OCI-LY7 (cell line): ENCODE measurements at regions not wholly inside any gene's neighbourhood (a gene's known extent, or its start where the extent isn't known, plus 50 kb on each side); places are given as distances from the start of the nearest gene placed in this dataset.

Source experiments
- BruUV-seq: library from RNA; stranded (reverse); fragments of 400-500 nt; replicated peaks from 2 replicates; lab custom pipeline; 2021; lab: Mats Ljungman, UMichigan
- CTCF ChIA-PET: fragments of 300-600 bp; sonication (Branson Sonifier 250); formaldehyde crosslinking; loops from one replicate; lab custom pipeline; 2022; ENCODE audit warnings: antibody characterized with exemption; ENCODE audit not compliant: unreplicated experiment; lab: Charles Lee
- POLR2A ChIA-PET: fragments of 300-600 bp; sonication (Branson Sonifier 250); formaldehyde crosslinking; loops from one replicate; lab custom pipeline; 2022; ENCODE audit warnings: antibody characterized with exemption; lab: Charles Lee
- DNase-seq: peaks from one replicate; pipeline ENCODE4 v3.0.0-alpha.2; 2015; ENCODE audit warnings: low spot score
- H2AFZ ChIP-seq: fragments of 200-600 bp; sonication (generic), shearing (Covaris generic); 2 replicates; pipeline ENCODE4 v1.6.1; 2014; ENCODE audit warnings: mild to moderate bottlenecking, antibody characterized with exemption, low read length, moderate library complexity
- H3K27ac ChIP-seq: fragments of 200-600 bp; sonication (generic); 2 replicates; pipeline ENCODE4 v1.5.1; 2014; ENCODE audit warnings: mixed run types, low read depth, mild to moderate bottlenecking, moderate library complexity, low read length, inconsistent platforms; ENCODE audit not compliant: poor library complexity, severe bottlenecking
- H3K36me3 ChIP-seq: fragments of 200-600 bp; sonication (generic); 2 replicates; pipeline ENCODE4 v1.6.1; 2014; ENCODE audit warnings: mild to moderate bottlenecking, antibody characterized with exemption, low read length, moderate library complexity, mixed read lengths; ENCODE audit not compliant: insufficient read depth
- H3K4me1 ChIP-seq: fragments of 200-600 bp; sonication (generic); 2 replicates; pipeline ENCODE4 v1.5.1; 2014; ENCODE audit warnings: mild to moderate bottlenecking, low read length; ENCODE audit not compliant: insufficient read depth, poor library complexity, severe bottlenecking
- H3K4me2 ChIP-seq: fragments of 200-600 bp; sonication (generic); 2 replicates; pipeline ENCODE4 v1.6.1; 2014; ENCODE audit warnings: mild to moderate bottlenecking, low read length
- H3K4me3 ChIP-seq: fragments of 200-600 bp; sonication (generic); 2 replicates; pipeline ENCODE4 v1.5.1; 2014; ENCODE audit warnings: mild to moderate bottlenecking, low read depth, low read length; ENCODE audit not compliant: poor library complexity, severe bottlenecking
- H3K79me2 ChIP-seq: fragments of 200-600 bp; sonication (generic); 2 replicates; pipeline ENCODE4 v1.6.1; 2016; ENCODE audit warnings: low read depth, mild to moderate bottlenecking, low read length, moderate library complexity, mixed read lengths; ENCODE audit not compliant: insufficient read depth
- H3K9me2 ChIP-seq: fragments of 200-600 bp; sonication (generic); 2 replicates; pipeline ENCODE4 v1.6.1; 2016; ENCODE audit warnings: mild to moderate bottlenecking, low read length, mixed read lengths; ENCODE audit not compliant: insufficient read depth
- H3K9me3 ChIP-seq: fragments of 200-600 bp; sonication (generic); 2 replicates; pipeline ENCODE4 v1.6.1; 2014; ENCODE audit warnings: mild to moderate bottlenecking, mixed run types, low read length, mixed read lengths
- H4K20me1 ChIP-seq: fragments of 200-600 bp; sonication (generic); 2 replicates; pipeline ENCODE4 v1.6.1; 2014; ENCODE audit warnings: mild to moderate bottlenecking, antibody characterized with exemption, low read length, moderate library complexity, mixed read lengths; ENCODE audit not compliant: insufficient read depth
- EZH2phosphoT487 ChIP-seq: fragments of 200-600 bp; sonication (generic); IDR thresholded peaks from 2 replicates; pipeline ENCODE4 v1.6.1; 2018; ENCODE audit warnings: low read depth, borderline replicate concordance, mild to moderate bottlenecking, mixed run types, antibody characterized with exemption, low read length, moderate library complexity, mixed read lengths
- intact Hi-C: fragments of 100-400 bp; cut with micrococcal nuclease; formaldehyde crosslinking; loops from one replicate; pipeline ENCODE4 v1.10.0; 2022; ENCODE audit not compliant: unreplicated experiment
- TF ChIP-seq, protein P1 (sequence below): fragments of 200-600 bp; sonication (generic); conservative IDR thresholded peaks from 2 replicates; pipeline ENCODE4 v1.5.1; 2014; ENCODE audit warnings: mild to moderate bottlenecking, antibody characterized with exemption, low read length, moderate library complexity, mixed read lengths

DNA sequence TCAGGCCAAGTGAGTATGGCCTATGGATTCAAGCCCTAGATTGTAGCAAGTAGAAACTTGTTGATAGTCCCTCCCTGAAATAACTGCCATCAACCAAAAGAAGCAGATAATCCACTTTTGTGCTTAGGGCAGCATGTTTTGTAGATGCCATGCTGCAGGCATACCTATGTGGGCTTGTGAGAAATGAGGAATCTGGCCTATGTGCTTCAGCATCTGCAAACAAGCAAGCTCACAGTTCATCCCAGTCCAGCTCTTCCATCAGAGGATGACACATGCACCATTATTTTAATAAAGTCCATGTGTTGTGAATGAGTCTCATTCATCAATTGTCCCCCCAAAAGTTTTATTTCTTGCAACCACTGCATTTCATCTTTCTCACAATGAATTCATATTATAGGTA lies 421.9 kb upstream of the DIPK2B start:
- Histone ChIP-seq H3K27ac (no peak overlapping the region), H2AFZ (no peak overlapping the region), H3K9me2 (no peaks in the 10 kb centered on the region), H3K36me3 (no peaks in the 10 kb centered on the region), H3K9me3 (no peaks in the 10 kb centered on the region), H4K20me1 (no peaks in the 10 kb centered on the region), H3K4me3 (no peak overlapping the region), H3K4me1 (no peaks in the 10 kb centered on the region), H3K79me2 (no peaks in the 10 kb centered on the region), H3K4me2 (no peak overlapping the region)
- ChIA-PET POLR2A (no interaction called here), CTCF (no interaction called here)
- DNase-seq: no peak
- BruUV-seq: no TSS peak
- TF ChIP-seq EZH2phosphoT487: no peak
- TF ChIP-seq, protein P1, sequence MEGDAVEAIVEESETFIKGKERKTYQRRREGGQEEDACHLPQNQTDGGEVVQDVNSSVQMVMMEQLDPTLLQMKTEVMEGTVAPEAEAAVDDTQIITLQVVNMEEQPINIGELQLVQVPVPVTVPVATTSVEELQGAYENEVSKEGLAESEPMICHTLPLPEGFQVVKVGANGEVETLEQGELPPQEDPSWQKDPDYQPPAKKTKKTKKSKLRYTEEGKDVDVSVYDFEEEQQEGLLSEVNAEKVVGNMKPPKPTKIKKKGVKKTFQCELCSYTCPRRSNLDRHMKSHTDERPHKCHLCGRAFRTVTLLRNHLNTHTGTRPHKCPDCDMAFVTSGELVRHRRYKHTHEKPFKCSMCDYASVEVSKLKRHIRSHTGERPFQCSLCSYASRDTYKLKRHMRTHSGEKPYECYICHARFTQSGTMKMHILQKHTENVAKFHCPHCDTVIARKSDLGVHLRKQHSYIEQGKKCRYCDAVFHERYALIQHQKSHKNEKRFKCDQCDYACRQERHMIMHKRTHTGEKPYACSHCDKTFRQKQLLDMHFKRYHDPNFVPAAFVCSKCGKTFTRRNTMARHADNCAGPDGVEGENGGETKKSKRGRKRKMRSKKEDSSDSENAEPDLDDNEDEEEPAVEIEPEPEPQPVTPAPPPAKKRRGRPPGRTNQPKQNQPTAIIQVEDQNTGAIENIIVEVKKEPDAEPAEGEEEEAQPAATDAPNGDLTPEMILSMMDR: no peak
- intact Hi-C loops: no loop called here

DNA sequence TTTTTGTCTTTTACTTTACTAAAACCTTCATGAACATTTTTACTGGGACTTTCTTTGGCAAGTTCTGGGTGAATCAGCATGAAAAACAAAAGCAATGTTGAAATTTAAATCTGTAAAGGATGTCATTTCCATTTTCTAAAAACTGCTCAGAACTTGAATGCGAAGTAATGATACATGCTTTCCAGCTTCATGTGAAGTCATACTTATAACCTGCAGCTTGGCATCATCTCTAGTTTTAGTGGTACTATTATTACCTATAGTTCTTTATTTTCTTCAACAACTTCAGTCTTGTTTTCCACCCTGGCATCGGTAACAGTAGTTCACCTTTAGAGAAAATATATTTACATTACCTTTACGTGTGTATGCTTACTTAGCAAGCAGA lies 421.4 kb upstream of the DIPK2B start:
- BruUV-seq: no TSS peak
- Histone ChIP-seq H4K20me1 (no peaks in the 10 kb centered on the region), H3K9me2 (no peaks in the 10 kb centered on the region), H3K4me3 (no peak overlapping the region), H3K4me1 (no peaks in the 10 kb centered on the region), H3K79me2 (no peaks in the 10 kb centered on the region), H3K4me2 (no peak overlapping the region), H3K36me3 (no peaks in the 10 kb centered on the region), H3K9me3 (no peaks in the 10 kb centered on the region), H3K27ac (no peak overlapping the region), H2AFZ (no peak overlapping the region)
- DNase-seq: no peak
- ChIA-PET CTCF (no interaction called here), POLR2A (no interaction called here)
- intact Hi-C loops: no loop called here
- TF ChIP-seq, protein P1: no peak
- TF ChIP-seq EZH2phosphoT487: no peak

DNA sequence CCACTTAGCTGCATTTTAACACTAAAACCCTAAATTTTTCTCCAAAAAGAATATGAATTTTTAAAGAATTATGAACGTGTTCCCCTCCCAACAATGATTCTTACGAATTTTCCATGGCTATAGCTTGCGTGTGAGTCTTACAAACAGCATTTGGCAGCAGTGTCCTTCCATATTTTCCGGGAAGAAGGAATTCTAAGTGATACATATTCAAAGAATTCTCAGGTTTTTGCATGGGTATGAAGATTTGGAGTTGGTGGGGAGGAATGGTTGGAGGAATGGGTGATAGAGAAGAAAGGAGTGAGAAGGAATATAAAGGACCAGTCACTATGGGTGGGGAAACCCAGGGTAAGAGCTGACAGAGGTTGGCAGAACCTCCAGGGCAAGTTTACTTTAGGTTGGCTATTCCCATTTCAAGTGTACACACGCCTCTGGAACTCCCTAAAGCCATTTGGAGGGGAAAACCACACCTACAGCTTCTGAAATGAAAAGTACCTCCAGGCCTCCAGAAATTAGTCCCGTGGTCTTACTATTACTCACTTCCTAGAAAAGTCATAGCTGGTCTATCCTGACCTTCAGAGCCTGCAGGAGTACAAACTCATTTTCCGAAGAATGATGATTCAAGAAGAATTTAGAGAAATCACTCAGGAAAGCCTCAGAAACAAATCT lies 420.8 kb upstream of the DIPK2B start:
- no peaks in the 10 kb centered on the region for H3K9me2 ChIP-seq
- ChIA-PET POLR2A (no interaction called here), CTCF (no interaction called here)
- H3K4me1 ChIP-seq: no peaks in the 10 kb centered on the region
- TF ChIP-seq EZH2phosphoT487: no peak
- TF ChIP-seq, protein P1: no peak
- H3K4me3 ChIP-seq: no peak overlapping the region
- no peak overlapping the region for H2AFZ ChIP-seq
- H3K36me3 ChIP-seq: no peaks in the 10 kb centered on the region
- H3K9me3 ChIP-seq: no peaks in the 10 kb centered on the region
- no peaks in the 10 kb centered on the region for H4K20me1 ChIP-seq
- no TSS peak for BruUV-seq
- no peaks in the 10 kb centered on the region for H3K79me2 ChIP-seq
- DNase-seq: no peak
- intact Hi-C loops: no loop called here
- H3K27ac ChIP-seq: no peak overlapping the region
- H3K4me2 ChIP-seq: no peak overlapping the region
